GM19463 (cell line): ENCODE measurements at regions not wholly inside any gene's neighbourhood (a gene's known extent, or its start where the extent isn't known, plus 50 kb on each side); places are given as distances from the start of the nearest gene placed in this dataset.

Experiments used
- ATAC-seq: cut with Tn5 transposase; IDR thresholded peaks from one replicate; pipeline ENCODE4 v1.9.1; 2021; ENCODE audit warnings: mild to moderate bottlenecking, moderate library complexity; ENCODE audit not compliant: unreplicated experiment

DNA sequence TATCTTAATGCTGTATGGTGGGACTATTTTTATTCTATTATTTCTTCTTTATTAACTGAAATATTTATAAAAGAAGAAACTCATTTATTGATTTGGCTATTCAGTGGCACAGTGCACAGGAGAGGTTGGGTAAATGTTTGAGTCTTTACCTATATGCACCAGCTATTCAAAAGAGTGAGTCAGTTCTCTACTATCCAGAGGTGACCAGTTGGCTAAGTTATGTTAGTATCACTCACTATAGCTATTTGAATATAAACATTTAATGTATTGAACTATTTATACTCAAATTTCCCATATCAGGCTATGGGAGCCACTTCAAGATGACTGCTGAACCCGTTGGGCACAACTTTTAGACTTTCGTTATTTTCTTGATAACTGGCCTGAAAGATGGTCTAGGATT lies 106.1 kb upstream of the VEGFC start:
- no peak for ATAC-seq

DNA sequence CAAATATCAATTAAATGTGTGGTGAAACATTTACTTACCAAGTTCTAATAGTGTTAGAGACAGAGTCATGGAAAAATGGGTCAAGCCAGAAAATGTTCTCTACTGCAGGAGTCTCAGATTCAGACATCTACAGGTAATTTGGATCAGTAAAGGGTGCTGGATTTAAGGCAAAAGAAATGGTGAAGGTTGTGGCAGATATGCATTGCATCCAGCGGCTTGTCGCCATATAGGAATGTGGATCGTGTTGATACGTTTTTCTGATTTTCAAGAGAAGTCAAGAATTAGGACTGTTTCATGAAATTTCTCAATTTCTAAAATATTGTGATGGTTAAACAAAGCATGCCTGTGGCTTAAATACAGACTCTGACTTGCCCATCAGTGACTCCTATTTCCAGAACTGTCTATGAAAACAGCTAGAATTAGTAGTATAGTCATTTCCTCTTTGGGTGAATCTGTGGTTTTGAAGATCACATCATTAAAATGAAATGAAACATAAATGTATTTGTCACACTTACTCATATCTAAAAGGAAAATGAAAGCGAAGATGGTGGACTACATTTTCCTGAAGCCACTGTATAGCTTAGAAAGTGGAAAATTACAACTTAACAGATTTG lies 110.1 kb upstream of the VEGFC start:
- ATAC-seq = peak; percentile 91

DNA sequence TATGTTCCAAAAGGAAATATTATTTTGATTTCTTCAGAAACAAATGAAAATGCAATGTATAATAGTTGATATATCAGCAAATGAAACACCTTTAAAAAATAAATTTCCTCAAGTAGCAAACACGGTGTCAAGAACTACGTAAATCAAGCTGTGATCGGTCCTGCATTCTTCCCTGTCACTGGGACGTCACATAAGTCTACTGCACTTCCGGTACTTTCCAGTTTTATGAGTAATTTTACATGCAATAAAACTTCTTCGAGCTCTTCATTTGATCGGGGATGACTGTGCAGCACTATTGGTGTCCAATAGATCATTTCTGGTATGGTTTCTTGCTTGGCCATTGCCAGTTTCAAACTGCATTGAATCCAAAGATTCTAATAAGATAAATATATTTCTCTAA lies 114.0 kb upstream of the VEGFC start:
- ATAC-seq = no peak

DNA sequence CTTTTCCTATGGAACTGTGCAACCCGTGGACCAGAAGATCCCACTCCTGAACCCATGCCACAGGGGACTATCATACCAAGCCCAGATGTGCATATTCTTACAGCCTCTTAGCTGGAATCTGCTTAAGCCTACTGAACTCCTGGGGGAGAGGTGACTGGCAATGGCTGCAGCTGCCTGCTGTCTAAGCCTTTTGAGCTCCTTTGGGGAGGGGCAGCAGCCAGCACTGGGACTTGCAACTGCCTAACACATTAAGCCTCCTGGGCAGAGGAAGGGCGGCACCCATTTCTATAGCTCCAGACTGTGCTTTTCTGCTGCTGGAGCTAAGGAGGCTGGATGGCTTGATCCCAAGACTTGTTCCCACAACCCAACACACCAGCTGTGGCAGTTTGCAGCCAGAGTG lies 117.9 kb upstream of the VEGFC start:
- ATAC-seq = no peak

DNA sequence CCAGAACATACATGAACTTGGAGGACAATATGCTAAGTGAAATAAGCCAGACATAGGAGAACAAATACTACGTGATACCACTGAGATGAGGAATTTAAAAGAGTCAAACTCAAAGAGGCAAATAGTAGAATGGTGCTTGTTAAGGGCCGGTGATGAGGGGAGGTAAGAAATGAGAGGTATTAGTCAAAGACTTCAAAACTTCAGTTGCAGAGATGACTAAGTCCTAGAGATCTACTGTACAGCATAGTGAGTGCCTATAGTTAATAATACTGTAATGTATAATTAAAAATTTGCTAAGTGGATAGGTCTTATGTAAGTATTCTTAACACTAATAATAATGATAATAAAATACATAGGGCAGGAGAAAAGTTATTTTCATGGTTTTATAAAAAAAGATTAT lies 126.9 kb upstream of the VEGFC start:
- ATAC-seq = no peak

DNA sequence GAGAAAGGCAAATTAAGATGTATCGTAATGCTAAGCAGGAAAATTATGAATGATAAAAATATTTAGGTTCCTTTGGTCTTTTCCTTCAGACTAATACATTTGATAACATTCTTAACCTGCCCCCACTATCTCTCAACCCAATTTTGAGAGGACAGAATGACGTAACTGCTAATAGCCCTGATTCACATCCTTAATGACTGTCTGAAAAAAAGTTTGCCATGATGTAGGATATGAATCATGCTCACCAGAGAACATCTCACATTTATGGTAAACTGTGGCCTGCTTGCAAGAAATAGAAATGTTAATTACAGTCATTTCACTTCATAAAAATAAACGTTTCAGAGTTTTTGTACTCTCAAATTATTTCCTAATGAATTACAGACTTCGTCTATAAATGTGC lies 128.0 kb upstream of the VEGFC start:
- ATAC-seq = no peak

DNA sequence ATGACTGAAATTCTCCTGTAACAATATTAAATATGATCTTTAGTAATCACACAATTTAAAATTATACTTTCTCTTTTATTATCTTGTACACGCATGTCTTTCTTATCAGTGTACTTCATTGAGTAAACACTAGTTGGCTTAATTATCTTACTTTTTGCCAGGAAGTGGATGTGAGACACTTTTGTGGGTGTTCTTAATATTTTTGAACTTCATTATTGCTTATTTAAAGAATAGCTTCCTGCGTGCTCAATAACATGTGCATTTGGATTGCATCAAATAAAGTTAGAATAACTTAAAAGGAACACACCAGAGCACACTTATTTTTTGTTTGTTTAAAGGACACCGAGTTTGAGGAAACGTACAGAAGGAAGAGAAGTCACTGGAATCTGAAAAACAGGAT lies 128.5 kb upstream of the VEGFC start:
- ATAC-seq = no peak

DNA sequence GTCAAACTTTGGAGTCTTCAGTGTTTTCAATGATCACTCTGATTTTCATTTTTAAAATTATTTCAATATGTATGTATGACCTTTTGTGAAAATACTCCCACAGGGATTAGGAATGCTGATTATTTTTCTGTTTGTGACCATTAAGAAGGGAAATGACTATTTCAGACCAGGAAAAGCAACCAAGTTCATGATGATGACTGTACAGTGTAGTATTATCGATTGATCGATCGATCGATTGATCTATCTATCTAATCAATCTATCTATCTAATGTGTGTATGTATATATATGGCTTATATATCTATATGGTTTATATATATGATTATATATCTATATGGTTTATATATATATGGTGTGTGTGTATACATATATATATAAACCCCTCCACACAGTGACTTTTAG lies 131.5 kb upstream of the VEGFC start:
- no peak for ATAC-seq

DNA sequence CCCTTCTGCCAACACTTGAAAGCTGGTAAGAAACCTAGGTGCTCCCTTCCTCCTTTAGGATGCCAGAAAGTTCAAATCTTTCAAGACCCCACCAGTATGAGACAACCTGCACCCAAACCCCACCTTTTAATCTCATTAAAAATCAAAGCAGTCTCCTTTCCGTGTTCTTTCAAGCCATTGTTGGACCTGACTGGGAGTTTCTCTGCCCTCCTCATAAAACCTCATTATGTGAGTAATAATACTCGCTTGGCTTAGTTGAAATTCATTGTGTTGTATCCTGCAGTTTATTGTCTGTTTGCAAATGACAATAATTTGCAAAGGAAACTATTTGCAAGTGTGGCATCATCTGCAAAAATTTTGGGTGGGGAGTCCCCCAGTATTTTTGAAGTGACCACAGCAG lies 133.2 kb upstream of the VEGFC start:
- no peak for ATAC-seq

DNA sequence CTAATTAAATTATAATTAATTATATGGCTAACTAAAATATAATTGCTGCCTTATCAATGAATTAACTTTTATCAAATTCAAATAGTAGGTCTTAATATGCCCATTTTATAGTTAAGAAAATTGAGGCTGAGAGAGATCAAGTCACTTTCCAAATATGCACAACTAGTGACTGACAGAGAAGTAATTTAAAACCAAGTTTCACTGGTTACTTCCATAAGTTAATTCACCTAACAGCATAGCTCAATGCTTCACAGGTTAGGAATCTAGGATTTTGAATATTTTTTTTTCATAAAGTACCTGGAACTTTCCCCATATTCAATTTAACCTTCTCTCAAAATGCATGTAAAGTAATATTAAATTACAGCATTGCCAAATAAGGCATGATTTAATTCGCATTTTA lies 134.4 kb upstream of the VEGFC start:
- no peak for ATAC-seq

DNA sequence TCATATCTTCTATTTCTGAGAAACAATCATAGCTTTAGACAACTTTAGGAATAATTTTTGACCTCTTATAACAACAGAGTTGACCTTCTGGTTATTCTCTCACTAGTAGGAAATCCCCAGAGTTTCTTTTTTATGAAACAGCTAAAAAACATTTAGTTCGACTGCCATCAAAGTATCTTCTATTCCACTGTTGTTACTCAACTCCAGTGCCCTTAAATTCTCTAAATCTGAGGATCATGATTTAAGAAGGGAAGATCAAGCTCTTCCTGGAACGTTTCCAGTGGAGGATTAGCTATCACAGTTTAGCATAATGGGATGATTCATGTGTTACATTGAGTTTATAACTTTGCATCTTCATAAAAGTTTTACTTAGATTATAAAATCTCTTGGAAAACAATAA lies 134.9 kb upstream of the VEGFC start:
- ATAC-seq = no peak

DNA sequence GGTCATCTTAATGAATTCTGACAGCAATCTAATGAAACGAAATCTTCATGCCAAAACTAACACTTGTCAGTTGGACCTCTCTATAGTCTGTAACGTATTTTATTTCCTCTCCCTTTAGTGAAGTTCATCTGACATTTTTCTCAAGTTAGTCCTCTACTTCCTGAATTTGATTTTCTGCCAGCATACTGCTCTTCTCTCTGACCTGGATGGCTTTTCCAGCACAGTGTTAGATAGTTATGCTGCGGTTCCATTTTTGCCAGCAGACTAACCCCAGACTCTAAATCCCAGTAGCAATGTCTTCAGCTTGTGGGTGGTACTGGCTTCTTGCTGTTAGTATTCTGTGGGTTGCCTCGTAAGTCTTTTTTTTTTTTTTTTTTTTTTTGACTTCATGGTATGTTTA lies 146.7 kb upstream of the VEGFC start:
- no peak for ATAC-seq

DNA sequence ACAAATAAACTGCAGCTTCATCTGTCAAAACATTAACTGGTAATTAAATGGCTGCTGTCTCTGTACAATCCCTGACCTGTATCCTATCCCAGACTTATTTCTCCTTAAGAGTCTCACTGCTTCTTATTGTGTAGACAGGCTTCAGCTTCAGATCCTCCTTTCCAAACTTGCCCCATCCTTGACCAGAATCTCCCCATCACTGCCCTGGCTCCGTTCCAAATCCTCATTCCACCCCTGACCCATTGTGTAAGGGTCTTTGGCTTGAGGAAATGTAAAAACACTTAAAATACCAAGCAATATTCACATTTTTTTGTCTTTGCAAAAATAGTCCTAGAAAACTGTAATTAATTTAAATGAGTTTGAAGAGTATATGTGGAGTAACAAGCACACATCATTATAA lies 152.6 kb upstream of the VEGFC start:
- no peak for ATAC-seq

DNA sequence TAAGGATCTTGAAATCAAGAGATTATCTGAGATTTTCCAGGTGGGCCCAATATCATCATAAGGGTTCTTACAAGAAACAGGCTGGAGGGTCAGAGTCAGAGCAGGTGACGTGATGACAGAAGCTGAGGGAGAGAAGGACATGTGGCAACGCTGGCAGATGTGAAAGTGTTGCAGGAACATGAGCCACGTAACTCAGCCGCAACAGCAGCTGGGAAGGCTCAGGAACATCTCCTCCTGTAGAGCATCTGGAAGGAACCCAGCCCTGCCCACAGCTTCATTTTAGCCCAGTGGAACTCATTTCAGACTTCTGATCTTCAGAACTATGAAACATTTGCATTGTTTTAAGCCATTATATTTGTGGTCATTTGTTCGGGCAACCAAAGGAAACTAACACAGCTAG lies 156.3 kb upstream of the VEGFC start:
- no peak for ATAC-seq

DNA sequence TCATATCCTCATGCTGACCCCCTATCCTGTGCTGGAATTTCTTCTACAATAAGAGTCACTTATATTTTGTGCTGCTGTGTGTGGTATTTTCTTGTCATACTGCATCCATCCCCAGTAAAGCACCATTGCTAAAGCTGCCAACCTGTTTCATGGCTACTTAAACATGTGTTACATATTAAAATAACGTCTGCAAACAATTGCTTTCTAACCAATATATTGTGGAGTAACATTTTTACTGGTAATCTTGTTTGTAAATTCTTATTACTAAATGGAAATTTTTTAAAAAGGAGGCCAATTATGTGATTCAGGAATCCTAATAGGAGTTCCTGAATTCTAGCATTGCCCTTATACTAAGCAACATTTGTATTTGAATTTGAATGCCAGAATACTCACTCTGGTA lies 160.3 kb upstream of the VEGFC start:
- ATAC-seq = no peak

DNA sequence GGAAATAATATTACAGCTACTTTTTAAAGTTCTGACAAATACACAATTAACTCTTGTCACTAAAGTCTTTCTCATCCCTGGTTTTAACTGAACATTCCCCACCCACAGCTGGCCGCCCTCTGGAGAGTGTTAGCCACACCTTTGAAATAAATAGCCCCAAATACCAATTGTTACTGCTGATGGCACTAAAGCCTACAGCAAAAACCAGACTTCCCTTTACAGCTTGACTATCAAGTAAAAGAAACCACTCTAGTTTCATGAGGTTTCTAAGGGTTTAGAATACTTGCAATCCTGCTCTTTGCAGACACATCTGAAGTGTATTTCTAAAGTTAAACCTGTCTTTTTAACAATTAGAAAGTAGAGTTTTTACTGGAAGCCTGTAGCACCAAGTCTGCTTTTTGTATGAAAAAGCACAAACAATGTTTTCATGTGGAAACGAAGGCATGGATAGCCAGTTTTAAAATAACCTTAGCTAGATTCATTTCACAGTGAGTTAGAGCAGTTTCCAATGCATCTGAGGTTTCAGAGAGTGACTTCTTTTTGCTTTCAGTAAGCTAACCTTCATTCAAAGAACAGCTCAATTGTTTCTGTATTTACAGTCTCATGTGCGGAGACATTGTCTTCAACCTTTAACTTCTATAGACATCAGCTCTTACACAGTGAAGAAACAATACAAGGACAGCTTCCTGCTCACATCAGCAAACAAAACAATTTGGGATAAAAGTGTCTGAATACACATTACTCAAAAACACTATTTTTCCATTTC lies 164.8 kb upstream of the VEGFC start:
- ATAC-seq = peak; percentile 49

DNA sequence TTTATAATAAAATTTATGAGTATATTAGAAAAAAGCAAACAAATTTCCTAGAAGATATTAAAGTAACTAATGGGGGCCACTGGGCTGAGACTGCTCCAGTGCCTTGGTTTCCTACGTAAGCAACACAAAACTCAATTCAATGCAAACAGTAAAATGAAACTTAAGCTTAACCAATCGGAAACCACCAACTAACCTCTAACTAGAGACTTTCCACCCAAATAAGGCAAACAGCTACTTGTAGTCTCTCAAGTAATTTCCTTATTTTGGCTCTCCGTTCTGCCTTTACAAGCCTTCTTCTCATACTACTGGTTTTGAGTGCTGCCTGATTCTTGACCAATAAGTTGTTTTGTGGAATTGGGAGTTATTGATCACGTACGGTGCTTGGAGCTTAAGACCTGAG lies 167.3 kb upstream of the VEGFC start:
- ATAC-seq = no peak

DNA sequence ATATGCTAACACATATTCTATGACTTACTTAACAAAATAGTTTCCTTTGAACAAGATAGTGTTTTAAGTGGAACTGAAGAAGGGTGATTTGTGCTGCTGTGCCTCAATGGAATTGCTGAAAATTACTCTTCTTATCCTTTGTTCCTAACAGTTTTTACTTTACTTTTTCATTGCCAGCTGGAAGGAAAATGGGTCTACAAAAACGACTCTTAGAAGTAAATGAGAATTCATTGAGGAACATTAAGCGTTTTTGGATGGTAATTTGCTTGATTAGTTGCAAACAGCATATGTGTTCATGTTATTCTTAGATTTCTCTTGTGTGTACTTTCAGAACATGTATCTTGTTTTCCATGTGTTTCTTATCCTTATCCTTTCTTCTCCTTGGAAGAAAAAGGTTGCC lies 170.4 kb upstream of the VEGFC start:
- no peak for ATAC-seq

DNA sequence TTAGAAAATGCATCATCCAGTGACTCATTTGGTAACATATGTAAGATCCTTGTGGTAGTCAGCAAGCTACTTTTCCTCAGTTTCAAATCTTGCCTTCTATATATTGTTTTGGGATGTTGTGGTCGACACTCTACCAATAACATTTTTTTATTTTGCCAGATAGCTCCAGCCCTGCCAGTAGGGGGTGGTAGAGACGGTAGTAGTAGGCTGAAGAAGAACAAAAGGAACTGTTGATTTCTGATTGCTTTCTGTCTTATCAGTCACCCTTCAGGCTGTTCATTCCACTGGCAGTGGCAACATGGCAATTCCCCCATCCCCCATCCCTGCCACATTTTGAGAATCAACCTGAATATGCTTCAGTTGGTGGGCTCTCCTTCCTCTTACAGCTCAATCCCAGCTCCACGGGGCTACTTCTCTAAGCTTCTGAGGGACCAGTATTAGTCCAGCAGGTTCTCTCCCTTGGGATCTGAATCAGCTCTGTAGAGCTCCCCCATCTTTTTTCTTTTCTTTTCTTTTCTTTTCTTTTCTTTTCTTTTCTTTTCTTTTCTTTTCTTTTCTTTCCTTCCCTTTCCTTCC lies 171.5 kb upstream of the VEGFC start:
- ATAC-seq = no peak

DNA sequence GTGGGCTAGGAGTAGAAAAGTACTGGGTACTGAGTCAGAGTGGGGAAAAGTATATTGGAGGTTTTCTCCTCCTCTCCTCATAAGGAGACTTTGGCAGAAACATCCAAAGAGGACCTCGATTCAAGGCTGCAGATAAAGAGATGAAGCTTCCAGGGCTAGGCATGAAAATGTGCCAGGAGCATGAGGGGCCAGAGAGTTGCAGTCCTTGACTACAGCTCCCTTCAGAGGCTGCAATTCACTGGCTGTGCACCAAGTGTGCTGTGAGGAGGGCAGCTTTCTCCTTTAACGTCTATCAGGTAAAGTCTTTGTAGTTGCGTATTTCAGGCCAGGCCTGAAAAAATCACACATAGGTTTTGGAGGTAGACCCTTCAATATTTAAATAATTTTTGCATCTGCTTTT lies 174.9 kb upstream of the VEGFC start:
- ATAC-seq = no peak

DNA sequence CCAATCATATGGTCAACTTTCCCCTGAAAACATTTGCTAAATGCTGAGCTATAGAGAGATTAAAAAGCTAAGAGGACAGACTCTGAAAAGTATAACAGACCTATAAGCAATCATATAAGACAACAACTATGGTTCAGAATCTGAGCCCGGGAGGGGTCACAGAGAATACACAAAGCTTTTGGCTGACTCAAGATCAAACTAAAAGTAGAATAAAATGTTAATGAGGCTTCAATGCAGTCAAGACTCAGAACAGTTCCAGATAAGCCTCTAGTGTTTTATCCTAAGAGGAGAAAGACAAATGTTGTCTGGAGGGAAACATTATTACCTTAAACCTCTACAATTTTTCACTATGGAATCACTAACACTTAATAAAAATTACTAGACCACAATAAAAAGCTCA lies 175.4 kb upstream of the VEGFC start:
- ATAC-seq = no peak

DNA sequence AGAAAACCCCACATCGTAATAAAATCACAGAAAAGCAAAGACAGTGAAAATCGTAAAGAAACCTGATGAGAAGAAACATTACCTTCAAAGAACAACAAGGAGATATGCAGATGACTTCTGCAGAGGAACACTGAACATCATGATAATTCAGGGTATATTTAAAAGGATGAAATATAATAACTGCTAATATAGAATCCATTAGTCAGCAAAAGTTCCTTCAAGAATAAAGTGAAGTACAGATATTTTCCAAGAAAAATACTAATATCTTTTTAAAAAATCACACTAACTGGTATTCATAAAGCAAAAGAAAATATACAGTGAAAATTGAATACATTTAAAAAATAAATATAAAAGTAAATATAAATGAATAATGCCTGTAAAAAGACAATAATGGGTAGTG lies 176.3 kb upstream of the VEGFC start:
- ATAC-seq = no peak

DNA sequence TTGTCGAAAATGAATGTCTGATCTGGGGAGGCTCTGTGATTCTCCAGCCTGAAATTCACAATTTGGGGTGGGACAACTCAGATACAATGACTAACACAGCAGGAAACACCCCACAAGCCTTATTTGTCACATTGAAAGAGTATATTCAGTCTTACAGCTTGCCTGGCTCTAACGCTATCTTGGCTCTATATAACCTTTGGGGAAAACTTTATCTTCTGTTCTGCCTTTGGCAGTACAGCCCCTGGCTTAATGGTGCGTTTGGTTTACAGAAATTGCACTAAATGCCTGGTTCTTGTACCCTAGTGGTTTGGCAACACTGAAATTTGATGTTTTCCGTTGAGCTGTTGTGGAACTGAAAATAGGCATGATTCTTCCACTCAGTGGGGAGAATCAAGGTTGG lies 178.1 kb upstream of the VEGFC start:
- ATAC-seq = no peak
